ENCODE measurements at regions not wholly inside any gene's neighbourhood (a gene's known extent, or its start where the extent isn't known, plus 50 kb on each side); places are given as distances from the start of the nearest gene placed in this dataset.

DNA sequence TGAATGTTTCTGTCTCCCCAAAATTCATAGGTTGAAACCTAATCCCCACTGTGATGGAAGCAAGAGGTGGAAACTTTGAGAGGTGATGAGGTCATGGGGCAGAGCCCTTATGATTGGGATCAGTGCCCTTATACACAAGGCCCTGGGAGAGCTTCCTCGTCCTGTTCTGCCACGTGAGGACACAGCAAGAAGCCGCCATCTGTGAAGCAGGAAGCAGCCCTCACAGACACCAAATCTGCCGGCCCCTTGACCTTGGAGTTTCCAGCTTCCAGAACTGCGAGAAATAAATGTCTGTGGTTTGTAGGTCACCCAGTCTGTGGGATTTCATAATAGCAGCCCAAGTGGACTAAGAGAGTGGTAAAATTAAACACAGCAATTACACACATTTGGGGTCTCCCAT, 737.4 kb downstream of the UQCRFS1 start:
- DNase-seq (ENCODE audit: low spot score), result no peak

DNA sequence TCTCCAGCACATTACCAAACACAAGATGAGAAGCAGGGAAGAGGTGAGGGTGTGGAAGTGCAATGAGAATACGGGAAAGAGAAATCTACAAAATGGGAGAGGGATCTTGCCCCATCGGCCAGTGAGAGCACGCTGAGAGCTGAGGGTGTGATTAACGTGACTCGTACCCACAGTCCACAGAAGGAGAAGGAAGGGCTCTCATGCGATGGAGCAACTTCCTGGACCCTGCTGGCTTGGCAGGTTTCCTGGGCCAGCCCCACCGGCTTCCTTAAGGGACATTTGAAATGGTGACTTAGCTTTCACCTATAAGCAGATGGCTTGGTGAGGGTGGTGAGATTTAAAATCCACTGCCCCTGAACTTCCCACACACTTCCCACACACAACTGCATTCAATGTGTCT, 740.1 kb downstream of the UQCRFS1 start:
- DNase-seq (ENCODE audit: low spot score), result no peak

DNA sequence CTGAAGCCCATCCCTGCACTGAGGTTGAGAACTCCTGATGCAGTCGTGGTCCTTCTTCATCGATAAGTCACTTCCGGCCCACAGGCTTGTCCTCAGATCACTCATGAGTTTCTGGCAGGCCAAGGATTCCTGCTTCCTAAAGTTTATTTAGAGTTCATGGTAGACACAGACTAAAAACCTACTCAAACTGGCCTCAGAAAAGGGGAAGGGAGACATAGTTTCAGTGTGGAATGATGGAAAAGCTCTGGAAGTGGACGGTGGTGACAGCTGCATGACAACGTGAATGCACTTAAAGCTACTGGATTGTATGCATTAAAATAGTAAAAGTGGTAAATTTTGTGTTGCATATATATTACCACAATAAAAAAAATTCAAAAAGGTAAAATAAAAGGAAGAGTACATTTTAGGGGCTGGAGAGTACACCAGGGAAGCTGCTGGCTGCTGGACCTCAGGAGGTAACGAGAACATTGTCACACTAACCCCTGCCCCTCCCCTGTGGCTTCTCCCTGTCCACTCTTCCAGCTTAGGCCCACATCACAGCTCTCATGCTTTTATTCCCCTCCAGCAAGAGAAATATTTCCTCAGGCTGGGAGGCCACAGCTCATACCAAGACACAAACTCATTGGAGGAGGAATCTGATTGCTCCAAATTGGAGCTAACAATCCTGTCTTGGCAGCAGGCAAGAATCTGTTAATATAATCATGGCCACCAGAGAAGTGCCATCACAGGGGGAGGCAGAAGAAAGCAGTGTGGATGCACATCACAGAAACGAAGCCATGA, 741.0 kb downstream of the UQCRFS1 start:
- no peak for DNase-seq (ENCODE audit: low spot score)

DNA sequence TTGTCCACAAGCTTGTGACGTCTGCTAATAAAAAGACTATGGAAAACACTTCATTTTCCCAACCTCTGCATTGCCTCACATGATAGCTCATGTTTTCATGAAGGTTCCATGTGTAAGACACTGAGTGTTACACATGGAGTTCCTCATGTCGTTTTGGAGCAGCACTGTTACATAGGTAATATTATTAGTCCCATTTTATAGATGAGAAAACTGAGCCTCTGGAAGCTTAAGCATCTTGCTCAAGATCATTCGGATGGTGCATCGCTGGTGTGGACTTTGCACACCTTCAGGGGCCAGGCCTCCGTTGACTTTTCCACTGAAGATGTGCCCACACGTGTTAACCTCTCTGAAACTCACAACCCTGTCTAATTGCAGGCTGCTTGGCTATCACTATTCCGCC, 743.4 kb downstream of the UQCRFS1 start:
- DNase-seq (ENCODE audit: low spot score), result no peak

DNA sequence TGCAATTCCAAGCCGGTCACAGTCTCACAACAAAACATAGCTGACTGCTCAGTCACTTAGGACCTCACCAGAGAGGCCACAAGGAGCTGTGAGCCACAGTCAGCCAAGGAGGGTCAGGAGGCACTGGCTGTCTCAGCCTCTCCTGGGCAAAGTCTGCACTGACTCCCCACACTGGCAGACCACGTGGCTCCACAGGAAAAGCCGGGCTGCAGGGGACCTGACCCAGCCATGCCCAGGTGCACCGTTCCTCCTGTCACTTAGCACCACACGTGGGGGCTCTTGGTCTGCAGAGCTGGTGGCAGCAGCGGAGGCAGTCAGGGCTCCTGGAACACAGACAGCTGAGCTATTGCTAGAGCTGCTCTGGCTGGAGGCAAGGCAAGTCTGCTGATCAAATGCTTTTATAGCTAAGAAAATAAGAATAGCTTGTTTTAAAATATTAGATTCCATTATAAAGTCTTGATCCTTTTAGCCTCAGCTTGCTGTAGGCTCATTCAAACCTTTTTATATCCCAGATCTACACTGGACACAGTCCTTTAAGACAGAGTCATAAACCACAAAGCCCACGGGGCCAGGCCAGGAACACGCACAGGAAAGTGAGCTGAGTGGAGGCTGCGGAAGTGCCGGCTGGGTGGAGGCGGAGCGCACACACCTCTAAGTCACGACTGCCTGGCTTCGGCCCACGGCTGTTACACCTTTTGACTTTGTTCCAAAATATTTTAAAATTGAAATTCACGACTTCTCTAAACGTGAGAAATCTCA, 744.1 kb downstream of the UQCRFS1 start:
- DNase-seq (ENCODE audit: low spot score), result no peak

DNA sequence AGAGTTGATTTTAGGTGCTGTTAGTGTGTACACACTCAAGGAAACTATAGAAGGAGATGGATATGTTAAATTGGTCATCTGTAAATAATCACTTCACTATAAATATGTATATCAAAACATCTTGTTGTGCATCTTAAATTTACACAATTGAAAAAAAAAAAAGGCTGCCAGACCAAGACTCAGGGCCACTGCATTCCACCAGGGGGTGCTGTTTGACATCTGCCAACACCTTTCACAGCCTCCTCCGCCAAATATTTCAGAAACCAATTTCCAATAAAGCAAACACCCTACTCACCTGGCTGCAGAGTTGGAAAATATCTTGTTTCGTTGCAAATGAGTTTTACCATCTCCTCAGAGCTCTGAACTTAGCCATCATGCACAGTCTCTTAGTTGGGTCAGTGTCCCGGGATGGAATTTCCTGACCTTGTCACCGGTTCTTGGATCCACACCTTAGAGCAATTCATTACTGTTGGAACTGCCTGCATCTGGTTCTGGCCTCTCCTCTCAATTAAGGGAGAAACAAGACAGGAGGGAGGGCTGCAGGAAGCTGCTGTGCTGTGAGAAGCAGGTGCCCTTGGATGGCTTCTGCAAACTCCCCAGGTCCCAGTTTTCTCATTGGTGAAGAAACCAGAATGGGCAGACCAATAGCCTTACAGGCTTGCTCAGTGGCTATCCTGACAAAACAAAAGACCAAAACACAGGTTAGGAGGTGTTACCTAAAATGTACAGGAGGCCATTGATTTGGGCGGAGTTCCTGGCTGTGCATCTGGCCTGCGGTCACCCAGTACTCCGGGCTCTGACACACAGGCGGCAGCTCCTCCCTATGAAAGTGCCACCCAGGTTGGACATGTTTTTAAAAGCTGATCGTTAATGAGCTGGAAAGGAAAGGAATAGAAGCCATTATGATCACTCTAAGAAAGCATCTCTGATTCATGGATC, 746.6 kb downstream of the UQCRFS1 start:
- DNase-seq (ENCODE audit: low spot score), result peak; percentile 8

DNA sequence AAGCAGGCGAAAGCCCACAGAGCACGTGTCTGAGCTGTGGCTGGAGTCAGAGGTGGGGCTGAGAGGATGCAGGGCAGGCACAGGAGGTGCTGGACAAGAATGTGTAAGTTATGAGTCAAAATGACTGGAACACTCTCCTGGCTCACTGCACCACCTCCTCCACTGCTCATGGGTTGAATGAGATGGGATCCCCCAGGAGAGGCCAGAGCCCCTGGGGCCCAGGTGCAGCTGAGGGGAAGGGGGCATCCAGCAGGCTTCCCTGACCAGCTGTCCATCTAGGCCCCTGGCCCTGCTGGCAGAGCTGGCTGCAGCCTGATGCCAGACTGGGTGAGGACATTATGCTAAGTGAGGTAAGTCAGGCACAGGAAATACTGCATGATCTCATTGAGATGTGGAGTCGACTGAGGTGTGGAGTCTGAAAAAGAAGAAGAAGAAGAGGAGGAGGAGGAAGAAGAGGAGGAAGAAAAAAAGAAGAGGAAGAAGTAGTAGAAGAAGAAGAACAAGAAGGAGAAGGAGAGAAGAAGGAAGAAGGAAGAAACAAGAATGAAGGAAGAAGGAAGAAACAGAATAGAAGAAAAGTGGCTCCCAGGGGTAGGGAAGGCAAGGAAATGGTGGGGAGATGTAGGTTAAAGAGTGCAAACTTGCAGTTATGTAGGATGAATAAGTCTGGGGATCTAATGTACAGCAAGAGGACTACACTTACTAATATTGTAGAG, 747.4 kb downstream of the UQCRFS1 start:
- no peak for DNase-seq (ENCODE audit: low spot score)

DNA sequence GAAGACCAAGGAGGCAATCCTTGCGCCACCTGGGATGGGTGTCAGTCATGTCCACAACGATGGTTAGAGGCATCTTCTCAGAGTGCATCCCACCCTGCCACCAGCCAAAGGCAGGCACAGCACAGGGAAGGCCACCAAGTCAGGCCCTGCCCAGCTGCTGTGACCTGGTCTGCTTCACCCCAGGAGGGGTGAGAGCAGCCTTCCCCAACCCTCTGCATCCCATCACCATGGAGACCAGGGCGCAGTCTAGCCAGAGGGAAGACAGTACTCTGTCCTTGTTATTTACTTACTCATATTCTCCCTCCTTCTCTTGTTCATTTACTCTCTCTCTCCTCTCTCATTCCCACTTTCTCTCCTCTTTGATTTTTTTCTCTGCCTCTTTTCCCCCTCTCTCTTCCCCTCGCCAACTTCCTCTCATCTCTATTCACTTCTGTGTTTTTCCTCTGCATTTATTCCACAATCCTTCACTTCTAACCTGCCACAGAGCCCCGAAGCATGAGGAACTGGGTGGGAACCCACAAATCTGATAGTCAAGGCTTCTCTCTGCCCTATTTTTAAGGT, 749.4 kb downstream of the UQCRFS1 start:
- DNase-seq (ENCODE audit: low spot score), result no peak

DNA sequence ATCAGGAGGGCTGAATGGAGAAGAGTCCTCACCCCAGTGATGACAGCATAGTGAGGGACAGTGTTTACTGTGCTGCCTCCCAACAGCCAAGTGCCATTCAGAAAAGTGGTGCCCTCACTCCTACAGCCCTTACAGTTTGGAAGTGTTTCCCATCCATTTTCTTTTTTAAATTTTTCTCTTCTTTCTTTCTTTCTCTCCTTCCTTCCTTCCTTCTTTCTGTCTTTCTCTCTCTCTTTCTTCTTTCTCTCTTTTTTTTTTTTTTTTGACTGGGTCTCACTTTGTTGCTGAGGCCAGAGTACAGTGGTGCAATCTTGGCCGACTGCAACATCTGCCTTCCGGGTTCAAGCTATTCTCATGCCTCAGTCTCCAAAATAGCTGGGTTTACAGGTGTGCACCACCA, 755.3 kb downstream of the UQCRFS1 start:
- DNase-seq (ENCODE audit: low spot score), result no peak

DNA sequence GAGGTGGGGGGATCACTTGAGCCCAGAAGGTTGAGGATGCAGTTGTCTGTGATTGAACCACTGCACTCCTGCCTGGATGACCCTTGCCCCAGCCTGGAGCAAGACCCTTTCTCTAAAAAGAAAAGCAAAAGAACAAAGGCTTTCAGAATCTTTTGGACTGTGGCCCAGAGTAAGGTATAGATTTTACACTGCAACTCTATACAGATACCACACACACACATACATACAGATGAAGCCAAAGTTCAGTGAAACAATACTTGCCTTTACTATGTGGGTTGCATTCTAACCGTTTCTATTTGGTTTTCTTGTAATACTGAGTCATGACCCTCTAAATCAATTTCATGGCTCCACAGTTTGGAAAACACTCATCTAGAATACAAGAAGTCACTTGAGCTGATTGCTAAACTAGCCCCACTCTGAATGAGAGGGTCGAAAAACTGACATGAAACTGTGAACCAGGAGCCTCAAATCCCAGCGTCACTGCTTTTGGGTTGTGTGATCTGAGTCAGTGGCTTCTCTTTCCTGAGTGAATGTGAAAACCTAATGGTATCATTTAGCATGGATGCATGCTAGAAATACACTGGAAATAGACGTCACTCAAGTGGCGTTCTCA, 756.1 kb downstream of the UQCRFS1 start:
- DNase-seq (ENCODE audit: low spot score), result no peak

DNA sequence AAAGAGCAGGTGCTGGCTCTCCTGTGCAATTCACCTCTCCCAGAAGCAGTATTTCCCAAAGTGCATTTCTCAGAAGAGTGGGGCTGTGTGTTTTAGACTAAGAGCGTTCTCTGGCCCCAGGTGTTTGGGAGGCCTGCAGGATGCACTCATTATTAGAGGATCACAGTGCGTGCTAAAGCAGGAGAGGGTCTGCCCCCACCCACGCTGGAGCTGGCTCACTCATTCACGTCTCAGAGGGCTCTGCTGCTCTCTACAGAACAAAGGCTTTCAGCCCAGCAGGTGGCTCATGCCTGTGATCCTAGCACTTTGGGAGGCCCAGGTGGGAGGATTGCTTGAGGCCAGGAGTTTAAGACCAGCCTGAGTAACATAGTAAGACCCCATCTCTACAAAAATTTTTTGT, 756.7 kb downstream of the UQCRFS1 start:
- no peak for DNase-seq (ENCODE audit: low spot score)

DNA sequence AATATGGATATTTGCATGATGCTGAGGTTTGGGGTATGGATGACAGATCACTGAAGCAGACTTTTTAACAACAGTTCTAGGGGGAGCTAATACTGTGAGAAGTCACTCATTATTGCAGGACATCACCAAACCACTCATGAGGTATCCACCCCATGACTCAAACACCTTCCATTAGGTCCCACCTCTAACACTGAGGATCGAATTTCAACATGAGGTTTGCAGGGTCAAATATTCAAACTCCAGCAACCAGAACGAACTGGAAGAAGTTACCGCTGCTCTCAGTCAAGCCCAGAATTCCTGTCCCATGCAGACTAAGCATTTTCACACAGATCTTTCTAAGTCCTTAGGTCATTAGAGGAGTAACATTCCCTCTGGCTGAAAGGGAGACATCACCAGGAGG, 758.9 kb downstream of the UQCRFS1 start:
- no peak for DNase-seq (ENCODE audit: low spot score)

DNA sequence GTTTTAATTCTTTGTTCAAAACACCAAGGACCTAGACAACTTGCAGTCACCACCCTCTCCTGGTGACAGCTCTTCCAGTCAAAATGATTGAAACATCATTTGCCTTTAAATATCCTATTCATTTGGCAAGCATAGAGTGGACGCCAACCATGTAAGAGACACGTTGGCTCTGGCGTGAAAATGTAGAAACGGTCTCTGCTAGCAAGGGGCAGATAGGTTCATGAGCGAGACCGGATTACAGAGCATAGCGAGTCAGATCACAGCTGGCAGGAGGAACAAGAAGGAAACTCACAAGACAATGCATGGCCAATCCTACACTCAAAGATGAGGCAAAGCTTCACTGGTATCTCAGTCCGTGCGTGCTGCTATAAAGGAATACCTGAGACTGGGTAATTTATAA, 759.5 kb downstream of the UQCRFS1 start:
- no peak for DNase-seq (ENCODE audit: low spot score)

DNA sequence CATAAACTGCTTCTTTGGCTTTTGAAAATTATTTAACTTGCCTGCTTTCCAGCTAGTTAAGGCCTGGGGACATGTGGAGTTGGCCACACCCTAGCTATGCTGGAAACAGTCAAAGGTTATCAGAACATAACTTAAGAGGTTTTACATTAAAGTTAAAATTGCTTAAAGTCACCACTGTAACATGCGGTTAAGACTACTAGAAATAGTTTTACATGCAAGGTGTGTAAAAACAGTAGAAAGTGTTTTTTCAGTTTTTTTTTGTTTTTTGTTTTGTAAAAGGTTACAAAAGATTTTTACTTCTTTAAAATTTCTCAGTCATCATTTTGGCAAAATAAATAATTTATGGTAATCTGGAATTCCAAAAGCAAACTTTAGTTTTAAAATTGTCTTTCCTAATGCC, 763.1 kb downstream of the UQCRFS1 start:
- no peak for DNase-seq (ENCODE audit: low spot score)

DNA sequence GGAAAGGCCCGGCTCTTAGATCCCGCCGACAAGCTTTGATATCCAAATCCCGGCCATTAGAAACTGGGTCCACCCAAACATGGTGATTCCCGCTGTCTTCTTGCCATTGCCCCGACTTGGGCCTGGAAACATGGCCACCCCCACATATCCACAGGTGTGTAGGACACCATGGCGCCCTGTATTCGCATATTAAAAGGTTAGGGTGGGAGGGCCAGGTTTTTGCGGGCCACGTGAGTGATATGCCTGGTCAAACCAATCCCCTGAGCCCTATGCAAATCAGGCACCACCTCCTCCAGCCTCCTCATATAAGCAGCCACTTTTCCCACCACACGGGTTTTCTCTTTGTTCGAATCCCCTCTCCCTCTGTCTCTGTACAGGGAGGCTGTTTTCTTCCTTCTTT, 766.4 kb downstream of the UQCRFS1 start:
- DNase-seq (ENCODE audit: low spot score), result no peak

DNA sequence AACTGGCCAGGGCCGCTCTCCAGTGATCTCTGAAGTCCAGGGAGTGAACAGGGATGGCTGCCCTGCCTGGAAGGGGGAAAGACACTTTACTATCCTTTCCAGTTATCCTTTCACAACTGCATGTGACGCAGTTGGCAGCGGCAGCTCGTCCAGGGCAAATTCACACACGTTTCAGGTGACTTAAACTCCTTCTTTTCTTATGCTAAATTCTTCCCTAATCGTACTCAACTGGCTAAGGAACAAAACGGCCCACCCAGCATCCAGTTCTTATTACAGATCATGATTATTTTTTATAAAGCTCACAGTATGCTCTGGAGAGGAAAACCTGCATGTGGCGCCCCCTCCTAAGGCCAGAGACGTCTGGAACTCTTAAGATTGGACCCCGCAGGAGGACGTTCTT, 767.1 kb downstream of the UQCRFS1 start:
- no peak for DNase-seq (ENCODE audit: low spot score)

DNA sequence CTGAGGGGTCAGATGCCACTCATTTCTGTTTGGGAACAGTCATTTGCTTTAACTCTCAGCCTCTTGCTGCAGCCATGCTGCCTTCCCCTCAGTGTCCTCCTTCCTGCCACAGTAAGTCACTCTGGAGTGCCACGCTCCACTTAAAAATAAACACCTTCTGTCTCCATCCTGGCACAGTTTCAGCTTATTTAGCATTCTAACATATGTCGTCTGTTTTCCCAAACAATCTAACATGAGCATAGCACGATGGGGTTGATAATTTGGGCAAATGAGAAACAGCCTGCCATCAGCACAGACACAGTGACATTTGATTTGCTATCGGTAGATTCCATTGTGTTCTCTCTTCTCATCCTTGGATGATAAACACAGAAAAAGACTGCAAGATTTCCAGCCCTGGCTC, 768.6 kb downstream of the UQCRFS1 start:
- DNase-seq (ENCODE audit: low spot score), result no peak

DNA sequence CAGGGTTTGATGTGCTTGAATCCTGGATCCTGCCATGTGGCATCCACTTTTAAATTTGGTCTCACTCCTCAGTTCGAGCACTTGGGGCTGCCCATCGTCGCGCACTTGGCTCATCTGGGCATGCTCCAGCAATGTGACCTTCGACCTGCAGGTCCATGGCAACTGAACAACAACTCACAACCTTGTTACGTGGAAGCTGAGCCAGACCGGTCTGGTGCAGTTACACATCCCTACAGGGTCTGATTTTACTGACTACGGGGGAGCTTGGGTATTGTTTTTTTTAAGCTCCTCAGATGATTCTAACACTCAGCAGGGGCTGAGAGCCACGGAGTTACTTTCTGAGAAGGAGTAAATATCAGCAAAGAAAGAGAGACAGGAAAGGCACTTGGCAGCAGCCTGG, 769.6 kb downstream of the UQCRFS1 start:
- no peak for DNase-seq (ENCODE audit: low spot score)

DNA sequence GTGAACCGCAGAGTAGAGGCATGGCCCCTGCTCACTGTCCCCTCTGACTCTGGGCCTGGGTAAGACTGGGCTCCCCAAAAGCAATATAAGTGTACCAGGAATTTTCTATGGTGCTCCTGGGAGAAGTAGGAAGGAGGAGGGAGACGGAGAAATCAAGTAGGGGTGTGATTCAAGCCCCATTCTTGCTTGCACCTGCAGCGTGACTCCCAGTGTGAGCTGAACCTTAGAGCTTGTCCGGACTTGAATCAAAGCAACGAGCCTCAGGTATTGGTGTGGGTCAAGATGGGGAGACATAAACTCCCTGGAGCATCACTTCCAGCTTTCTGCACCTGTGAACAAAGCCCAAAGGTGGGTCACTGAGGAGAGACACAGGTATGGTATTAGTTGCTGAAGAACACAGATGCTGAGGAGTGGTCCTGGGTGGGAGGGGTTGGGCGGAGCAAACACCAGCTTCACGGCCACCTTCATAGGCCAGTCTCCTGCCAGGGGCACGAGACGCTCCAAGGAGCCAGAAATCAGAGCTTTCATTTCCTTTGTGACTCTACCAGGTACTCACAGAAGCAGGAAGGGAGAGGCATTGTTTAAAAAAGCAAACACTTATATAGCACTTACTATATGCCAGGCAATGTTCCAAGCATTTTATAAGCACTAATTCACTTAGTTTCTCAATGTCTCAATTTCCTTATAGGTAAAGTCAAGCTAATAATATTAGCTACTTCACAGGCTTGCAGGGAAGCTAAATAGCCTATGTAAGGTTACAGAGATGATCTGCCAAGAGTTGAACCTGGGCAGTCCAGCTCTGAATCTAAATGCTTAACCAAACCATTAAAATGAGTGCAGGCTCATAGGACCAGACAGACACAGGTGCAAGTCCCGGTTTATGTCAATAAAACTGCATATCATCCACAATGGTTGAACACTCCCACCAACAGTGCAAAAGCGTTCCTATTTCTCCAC, 775.3 kb downstream of the UQCRFS1 start:
- no peak for DNase-seq (ENCODE audit: low spot score)

DNA sequence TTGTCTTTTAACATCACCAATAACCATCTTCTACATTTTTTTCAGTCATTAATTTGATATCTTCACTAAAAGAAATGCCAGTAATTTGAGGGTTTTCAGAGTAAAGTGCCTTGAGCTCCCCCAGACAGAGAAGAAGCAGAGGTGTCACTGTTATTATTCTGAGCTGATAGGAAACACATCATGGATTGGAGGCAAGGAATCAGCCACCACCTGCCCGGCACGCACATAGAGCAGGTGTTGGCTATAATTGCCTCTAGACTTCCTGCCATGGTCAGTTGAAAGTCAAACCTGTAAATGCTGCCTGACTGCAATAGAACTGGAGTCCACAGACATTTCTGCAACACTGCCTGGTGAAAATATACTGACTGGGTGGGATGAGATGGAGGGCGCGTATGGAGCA, 776.6 kb downstream of the UQCRFS1 start:
- DNase-seq (ENCODE audit: low spot score), result no peak

Measured in hematopoietic multipotent progenitor cell treated with erythropoietin and hydrocortisone succinate and interleukin-3 and kit ligand, for 17 days (in vitro differentiated cells).